T follicular helper cell (primary cell): ENCODE measurements at regions not wholly inside any gene's neighbourhood (a gene's known extent, or its start where the extent isn't known, plus 50 kb on each side); places are given as distances from the start of the nearest gene placed in this dataset.

Experiments used
- DNase-seq: peaks from one replicate; pipeline ENCODE4 v3.0.0-alpha.2; 2020; ENCODE audit warnings: low read depth

DNA sequence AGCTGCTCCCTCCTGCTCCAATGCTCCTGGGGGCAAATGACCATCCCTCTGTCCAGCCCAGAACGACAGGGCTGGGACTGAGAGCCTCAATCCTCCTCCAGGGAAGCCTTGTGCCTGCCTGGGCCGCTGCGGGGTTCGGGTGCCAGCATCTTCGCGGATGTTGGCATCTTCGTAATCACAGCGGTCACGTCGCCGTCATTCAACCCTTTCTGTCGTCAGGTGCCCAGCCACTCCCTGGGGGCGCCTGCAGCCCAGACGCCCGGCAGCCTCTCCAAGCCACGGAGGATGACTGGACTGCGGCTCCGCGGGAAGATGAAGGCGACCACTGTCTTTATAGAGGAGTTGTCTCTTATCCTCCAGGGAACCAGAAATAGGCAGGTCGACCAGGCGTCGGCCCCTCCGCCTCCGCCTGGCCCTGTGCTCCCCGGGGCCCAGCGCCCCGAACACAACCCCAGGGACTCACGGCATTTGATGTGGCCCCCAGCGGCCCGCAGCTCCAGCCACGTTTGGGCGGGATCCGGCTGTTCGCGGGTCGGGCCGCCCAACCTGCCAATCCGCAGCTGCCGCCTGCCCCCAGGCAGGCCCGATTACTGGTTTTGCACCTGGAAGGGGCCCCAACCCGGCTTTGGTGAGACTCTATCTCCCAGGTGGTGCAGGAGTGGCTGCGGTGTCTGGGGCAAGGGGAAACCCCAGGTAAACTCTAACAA, 113.9 kb downstream of the THNSL2 start:
- DNase-seq = no peak

DNA sequence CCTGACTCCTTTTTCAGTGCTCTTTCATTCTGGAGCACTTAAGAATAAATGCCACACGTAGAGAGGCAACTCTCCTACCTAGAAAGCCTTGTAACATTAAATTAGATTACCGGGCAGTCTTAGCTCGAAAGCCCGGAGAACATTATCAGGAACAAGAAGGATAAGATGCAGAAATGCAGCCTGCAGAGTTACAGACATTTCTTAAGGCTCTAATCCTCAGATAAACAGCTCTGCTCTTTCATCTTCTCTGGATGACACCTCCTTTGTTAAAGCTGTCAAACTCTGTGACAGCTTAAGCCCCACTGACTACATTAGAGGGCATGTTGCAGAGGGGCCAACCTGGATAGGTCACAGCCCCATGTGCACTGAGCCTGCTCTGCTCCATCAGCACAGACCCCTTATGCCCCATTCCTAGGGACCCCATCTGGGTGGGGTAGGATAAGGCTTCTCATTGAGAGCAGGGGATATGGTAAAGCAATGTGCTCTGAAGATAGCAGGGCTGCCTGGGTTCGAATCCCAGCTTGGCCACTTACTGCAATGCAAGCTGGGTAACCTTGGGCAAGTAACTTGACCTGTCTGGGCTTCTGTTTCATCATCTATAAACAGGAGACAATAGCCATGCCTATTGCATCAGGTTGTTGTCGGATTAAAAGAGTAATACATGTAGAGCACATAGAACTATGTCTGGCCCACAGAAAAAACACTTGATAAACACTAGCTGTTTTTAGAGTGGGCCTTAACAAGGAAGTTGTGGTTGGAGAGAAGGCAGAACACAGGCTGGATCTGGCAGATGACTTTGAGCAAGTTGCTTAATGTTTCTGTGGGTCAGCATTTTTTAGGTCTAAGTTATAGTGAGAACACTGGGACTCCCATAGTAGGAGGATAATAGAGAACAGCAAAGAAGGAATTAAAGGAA, 111.4 kb downstream of the THNSL2 start:
- DNase-seq = no peak

DNA sequence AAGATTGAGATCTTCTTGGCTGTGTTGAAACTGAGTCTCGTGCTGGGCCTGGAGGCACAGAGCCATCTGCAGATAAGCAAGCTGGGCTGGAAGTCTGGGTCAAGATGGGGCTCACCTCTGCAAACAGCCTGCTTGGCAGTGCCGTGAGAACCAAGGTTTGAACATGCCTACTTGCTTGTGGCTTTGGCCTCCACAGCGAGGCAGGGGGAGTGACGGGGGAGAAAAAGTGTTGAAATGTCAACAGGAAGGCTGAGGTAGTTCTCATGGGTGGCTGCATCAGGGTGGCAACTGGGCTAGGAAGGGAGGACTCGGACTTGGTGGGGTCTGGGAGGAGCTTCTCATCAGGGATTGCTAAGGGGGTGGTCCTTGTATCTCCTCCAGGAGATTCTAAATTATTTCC, 99.7 kb downstream of the THNSL2 start:
- DNase-seq = no peak

DNA sequence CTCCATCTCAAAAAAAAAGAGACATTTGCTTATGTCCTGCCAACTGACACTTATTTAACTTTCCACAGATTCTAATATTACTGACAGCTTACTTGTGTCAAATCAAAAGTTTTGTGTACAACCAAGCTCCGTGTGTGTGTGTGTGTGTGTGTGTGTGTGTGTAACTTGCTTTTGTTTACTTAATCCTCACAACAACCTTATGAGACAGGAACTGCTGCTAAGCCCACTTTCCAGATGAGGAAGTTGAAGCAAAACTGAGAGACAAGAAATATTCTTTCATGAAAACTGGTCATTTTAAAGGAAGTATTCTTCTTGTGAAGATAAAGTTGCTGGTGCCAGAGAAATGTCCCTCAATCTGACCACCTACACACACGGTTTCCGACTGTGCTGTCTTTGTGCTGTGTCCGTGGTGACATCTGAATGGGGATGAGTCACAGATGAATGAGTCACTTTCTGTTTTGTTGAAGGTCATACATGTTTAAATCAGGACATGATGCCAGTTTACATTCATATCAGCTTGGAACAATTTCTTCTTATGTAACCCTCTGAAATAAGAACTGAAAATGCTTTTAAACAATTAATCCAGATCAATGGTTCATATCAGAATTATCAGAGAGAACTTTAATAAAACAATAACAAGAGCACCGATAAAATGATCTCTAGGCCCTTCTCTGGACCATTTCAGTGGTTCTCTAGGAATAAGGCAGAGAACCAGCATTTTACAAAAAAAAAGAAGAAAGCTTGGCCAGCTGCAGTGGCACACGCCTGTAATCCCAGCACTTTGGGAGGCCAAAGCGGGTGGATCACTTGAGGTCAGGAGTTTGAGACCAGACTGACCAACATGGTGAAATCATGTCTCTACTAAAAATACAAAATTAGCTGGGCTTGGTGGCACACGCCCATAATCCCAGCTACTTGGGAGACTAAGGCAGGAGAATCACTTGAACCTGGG, 95.5 kb downstream of the THNSL2 start:
- DNase-seq = no peak

DNA sequence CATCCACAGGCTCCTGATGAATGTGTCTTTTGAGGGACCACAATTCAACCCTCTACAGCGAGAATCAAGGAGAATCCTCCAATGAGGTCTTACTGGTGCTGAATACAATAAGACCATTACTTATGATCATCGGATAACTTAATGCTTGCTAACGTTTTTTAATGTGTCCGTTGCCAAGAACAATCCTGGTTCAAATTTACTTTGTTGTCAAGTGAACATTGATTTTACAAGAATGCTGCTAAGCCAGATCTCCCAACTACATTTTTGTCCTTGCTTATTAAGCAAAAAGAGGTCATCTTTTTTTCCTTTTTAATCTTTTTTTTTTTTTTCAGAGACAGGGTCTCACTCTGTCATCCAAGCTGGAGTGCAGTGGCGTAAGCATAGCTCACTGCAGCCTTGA, 93.7 kb downstream of the THNSL2 start:
- DNase-seq = no peak

DNA sequence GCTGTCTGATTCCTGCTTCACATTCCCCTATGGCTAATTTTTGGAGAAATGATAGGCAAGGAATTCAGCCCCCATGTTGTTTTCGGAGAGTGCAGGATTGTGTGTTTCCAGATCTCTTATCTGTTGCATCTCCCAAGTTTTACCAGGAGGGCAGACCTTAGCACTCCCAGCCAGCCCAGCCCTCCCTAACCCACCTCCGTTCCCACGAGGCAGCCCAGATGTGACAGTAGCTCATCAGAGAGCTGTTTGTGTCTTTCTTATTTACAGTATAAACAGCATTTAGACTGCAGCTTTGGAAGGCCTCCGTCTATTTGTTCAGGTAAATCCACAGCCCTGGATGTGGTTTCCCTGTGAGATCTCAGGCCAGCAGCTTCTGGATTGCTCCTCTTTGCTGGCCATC, 91.6 kb downstream of the THNSL2 start:
- no peak for DNase-seq

DNA sequence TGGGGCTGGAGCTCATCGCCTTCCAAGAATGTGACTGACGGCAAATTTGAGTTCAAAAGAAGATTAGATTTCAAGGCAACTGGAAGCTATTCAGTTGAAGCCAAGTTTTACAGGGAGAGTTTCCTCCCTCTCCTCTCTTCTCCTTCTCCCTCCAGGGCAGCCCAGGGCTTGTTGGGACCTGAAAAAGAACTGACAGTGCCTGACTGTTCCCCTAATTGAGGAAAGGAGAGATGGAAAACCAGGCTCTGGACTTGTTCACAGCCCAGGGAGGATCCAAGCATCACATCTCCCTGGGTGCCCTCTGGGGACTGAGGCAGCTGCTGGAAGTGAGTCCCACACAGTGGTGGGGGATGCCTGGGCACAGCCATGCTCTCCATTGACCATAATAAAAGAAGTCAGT, 88.1 kb downstream of the THNSL2 start:
- DNase-seq = no peak

DNA sequence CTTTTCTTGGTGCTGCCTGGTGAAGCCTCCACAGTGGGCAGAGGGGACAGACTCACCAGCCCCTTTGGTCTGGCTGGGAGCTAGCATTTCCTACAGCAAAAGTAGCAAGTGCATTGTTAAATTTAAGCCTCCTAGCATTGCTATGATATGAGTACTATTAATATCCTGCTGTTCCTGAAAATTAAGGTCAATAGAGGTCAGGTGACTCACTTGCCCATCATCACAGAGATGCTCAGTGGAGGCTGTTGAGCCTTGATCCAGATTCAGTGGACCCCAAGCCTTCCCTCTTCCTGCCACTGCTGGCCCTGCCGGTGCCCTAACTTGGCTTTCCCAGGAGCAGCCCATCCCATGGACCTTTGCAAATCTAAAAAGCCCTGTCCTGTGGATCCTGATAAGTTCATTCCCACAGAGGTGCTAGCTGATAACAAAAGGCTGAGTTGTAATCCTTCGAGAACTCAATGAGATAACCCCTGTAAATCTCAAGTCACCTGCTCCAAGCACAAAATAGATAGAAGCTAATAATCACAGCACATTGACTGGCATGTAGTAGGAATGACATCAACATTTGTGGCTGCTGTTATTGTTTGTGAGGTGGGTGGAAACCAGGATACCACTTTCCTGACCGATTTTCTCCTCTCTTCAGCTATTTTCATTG, 84.4 kb downstream of the THNSL2 start:
- no peak for DNase-seq

DNA sequence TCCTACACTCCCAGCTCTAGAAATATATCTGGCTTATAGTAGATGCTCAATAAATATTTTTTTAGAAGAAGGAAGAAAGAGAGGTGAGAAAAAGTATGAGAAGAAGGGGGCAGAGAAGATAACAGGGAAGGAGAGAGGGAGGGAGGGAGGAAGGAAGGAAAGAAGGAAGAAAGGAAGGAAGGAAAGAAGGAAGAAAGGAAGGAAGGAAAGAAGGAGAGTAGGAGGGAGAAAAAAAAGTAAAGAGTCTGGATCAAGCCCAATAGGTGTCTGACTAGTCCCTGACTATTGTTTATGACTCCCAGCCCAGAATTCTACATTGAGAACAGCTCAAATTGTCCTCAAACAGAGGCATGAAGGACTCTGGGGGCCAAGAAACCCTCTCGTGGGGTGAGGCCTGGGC, 83.9 kb downstream of the THNSL2 start:
- DNase-seq = no peak

DNA sequence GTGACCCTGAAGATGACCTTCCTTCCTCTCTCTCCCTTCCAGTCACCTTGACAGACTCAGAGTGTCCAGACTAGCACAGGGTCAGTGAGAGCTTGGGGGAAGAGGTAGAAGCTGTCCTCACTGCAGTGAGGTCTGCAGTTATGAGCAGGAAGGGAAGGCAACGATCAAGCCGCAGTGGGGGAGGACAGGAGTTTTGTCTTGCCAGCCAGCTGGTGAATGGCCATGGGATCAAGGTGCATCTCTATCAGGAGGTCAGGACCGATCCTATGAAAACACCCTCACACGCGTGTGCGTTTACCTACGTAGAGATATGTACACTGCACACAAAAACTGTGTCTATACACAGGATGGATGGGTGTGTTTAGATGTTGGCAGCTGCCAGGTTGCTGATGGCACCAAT, 83.2 kb downstream of the THNSL2 start:
- no peak for DNase-seq

DNA sequence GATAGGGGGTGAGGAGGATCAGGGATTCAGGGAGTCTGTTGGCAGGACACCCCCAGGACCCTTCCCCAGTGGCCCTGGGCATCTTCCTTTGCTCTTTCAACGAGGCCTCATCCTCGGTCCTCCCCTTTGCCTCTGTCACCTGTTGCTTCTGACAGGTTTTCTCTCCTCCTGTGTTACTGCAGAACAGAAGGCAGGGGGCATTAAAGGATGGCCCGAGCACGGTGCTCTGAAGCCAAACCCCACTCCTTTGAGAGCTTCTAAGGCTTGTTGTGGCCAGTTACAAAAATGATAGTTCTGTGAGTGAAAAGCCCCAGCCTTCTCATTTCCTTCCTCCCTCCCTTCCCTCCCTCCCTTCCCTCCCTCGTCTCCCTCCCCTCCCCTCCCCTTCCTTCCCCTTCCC, 82.5 kb downstream of the THNSL2 start:
- DNase-seq = no peak

DNA sequence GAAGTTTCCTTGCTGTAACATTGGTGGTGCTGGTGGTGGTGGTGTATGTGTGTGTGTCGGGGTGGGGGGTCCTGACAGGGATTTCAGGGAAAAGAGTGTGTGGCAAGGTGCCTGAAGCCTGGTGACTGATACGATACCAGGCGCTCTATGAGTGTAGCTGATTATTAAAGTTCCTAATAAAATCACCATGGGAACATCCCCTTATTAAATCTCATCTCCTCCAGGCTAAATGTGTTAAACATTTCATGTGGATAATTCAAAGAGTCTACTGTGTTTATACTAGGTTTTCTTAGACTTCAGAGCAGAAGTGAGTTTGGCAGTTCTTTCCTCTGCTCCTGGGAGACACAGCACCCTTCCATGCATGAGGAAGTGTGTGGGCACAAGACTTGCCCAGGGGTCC, 82.0 kb downstream of the THNSL2 start:
- no peak for DNase-seq

DNA sequence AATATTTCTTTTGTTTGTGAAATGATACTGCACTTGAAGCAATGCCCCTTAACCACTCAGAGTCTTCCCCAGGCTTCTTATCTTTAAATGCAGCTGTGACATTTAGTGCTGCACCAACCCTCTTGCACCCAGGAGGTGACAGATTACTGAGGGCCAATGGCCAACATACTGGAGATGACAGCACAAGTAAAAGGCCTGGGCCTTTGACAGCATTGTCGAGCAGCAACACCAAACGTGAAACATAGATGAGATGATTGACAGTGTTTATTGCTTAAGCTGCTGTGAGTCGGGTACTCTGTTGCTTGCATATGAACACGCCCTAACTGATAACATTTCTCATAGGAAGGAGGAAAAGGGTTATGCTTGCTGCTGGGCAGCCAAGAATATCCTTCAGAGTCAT, 80.3 kb downstream of the THNSL2 start:
- no peak for DNase-seq

DNA sequence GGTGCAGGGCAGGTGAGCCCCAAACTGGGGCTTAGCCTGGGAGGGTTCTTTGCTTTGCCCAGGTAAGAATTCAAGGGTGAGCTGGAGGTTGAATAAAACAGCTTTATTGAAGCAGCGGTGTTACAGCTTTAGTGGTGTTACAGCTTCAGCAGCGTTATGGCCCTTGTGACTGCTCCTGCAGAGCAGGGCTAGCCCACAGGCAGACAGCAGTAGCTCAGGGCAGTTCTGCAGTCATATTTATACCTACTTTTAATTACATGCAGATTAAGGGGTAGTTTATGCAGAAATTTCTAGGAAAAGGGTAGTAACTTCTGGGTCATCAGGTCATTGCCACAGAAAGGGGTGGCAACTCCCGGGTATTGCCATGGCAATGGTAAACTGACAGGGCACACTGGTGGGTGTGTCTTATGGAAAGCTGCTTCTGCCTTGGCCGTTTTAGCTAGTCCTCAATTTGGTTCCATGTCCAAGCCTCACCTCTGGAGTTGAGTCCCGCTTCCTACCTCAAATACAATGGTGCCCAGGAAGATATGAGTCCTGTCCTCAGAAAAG, 78.2 kb downstream of the THNSL2 start:
- DNase-seq = no peak

DNA sequence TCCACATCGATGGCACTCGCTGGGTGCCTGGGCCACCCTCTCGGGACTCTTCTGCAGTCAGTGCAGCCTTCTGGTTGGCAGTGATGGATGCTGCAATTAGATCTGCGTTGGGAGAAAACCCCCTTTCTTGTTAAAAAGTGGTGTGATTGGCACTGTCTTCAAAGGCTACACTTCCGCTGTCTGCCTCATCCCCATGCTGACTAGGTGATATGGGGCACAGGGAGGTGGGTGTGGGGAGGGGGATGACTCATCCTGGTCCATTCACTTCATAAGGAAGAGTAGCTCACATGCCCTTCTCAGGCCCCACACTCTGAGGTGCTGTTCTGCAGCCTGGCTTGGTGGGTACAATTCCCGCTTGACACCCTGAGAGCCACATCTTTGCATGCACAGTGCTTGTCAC, 77.4 kb downstream of the THNSL2 start:
- no peak for DNase-seq

DNA sequence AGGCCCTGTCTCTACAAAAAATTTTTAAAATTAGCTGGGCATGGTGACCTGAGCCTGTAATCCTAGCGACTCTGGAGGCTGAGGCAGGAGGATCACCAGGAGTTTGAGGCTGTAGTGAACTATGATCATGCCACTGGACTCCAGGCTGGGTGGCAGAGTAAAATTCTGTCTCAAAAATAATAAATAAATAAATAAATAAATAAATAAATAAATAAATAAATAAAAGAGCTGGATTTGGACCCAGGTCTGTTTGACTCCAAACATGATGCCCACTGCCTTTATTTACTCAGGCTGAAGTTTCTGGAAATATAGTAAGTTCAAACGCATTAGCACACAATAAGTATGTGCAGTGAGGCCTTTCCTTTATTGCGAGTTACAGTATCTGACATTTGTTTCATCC, 75.0 kb downstream of the THNSL2 start:
- DNase-seq = no peak

DNA sequence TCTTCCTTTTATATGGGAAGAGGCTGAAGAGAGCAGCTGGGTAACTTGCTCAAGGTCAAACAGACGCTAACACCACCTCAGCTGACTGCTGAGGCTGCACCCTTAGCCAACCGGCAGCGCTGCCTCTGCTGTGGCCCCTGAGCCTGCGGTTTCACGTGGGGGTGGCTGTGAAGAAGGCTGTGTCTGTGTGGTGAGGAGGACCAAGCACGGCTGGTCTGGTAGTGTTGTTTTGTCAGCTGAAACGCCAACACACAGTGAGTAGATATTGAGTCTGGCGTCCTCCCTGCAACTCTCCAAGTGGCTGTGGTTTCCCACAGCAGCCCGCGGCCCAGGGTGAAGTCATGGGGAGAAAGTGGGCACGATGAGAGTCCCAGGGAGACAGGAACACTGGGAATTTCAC, 69.6 kb downstream of the THNSL2 start:
- DNase-seq = no peak

DNA sequence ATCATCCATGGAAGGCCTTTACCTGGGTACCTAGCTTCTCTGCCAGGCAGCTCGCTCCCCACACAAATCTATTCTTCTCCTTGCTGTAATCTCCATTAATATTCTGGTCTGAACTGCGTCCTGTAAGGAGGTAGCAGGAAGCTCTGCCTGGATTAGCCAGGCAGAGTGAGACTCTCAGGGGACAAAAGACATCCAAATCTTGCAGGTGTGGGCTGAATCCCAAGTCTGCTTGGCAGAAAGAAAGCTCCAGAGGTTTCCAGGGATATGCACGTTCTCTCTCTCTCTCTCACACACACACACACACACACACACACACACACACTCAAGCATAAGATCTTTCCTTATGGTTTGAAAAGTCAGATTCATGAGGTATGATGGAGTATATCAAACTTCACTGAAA, 66.5 kb downstream of the THNSL2 start:
- no peak for DNase-seq
